ENCODE measurements at regions not wholly inside any gene's neighbourhood (a gene's known extent, or its start where the extent isn't known, plus 50 kb on each side); places are given as distances from the start of the nearest gene placed in this dataset.

DNA sequence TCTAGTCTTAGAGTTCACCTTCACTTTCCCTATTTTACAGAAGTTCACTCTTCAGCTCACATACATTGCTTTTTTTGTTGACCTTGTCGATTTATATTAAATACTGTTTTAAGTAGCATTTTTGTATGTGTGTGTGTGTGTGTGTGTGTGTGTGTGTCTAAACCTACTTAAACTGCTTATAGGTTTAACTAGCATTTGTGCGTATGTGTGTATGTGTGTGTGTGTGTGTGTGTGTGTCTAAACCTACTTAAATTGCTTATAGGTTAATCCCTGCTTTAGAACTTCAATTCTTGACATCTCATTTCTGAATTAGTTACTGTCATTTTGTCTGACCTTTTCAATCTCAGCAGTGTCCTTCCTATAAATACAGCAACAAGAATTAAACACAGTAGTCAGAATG lies 254.8 kb upstream of the EPHA3 start:
- TF ChIP-seq POLR2AphosphoS5 (IDR thresholded peaks at IDR 0.05; ENCODE audit: low read depth, low read length) (no peak), TCF7L2 (IDR thresholded peaks at IDR 0.05; ENCODE audit: low read depth, low read length) (no peak), SIN3A (IDR thresholded peaks at IDR 0.05; ENCODE audit: borderline replicate concordance, insufficient read depth, low read depth, low read length) (no peak)
- TF ChIP-seq, protein P1, sequence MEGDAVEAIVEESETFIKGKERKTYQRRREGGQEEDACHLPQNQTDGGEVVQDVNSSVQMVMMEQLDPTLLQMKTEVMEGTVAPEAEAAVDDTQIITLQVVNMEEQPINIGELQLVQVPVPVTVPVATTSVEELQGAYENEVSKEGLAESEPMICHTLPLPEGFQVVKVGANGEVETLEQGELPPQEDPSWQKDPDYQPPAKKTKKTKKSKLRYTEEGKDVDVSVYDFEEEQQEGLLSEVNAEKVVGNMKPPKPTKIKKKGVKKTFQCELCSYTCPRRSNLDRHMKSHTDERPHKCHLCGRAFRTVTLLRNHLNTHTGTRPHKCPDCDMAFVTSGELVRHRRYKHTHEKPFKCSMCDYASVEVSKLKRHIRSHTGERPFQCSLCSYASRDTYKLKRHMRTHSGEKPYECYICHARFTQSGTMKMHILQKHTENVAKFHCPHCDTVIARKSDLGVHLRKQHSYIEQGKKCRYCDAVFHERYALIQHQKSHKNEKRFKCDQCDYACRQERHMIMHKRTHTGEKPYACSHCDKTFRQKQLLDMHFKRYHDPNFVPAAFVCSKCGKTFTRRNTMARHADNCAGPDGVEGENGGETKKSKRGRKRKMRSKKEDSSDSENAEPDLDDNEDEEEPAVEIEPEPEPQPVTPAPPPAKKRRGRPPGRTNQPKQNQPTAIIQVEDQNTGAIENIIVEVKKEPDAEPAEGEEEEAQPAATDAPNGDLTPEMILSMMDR (IDR thresholded peaks at IDR 0.05), result no peak
- TF ChIP-seq, protein P2, sequence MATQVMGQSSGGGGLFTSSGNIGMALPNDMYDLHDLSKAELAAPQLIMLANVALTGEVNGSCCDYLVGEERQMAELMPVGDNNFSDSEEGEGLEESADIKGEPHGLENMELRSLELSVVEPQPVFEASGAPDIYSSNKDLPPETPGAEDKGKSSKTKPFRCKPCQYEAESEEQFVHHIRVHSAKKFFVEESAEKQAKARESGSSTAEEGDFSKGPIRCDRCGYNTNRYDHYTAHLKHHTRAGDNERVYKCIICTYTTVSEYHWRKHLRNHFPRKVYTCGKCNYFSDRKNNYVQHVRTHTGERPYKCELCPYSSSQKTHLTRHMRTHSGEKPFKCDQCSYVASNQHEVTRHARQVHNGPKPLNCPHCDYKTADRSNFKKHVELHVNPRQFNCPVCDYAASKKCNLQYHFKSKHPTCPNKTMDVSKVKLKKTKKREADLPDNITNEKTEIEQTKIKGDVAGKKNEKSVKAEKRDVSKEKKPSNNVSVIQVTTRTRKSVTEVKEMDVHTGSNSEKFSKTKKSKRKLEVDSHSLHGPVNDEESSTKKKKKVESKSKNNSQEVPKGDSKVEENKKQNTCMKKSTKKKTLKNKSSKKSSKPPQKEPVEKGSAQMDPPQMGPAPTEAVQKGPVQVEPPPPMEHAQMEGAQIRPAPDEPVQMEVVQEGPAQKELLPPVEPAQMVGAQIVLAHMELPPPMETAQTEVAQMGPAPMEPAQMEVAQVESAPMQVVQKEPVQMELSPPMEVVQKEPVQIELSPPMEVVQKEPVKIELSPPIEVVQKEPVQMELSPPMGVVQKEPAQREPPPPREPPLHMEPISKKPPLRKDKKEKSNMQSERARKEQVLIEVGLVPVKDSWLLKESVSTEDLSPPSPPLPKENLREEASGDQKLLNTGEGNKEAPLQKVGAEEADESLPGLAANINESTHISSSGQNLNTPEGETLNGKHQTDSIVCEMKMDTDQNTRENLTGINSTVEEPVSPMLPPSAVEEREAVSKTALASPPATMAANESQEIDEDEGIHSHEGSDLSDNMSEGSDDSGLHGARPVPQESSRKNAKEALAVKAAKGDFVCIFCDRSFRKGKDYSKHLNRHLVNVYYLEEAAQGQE (IDR thresholded peaks at IDR 0.05; ENCODE audit: insufficient read depth in 1 of 2, low read depth in 2 of 2, low read length in 1 of 2), result no peak
- POLR2A ChIA-PET, result no interaction called here
- no peaks in the 10 kb centered on the region for H3K36me3 ChIP-seq (ENCODE audit: control insufficient read depth, insufficient read depth, low read length)
- ATAC-seq, result no peak
- H3K4me3 ChIP-seq (ENCODE audit: low read depth in 2 of 2, low read length in 2 of 2), result no peak overlapping the region
- intact Hi-C loops (cut with micrococcal nuclease; ENCODE audit: unreplicated experiment) (no loop called here), in situ Hi-C loops (cut with HindIII; ENCODE audit: low pct_unique_long_range_greater_than_20kb, low sequenced_read_pairs) (no loop called here)
- no peak overlapping the region for H3K27ac ChIP-seq (ENCODE audit: low read length)
- no peaks in the 10 kb centered on the region for H3K4me1 ChIP-seq (ENCODE audit: control insufficient read depth, insufficient read depth, low read length)
- no peak for DNase-seq (ENCODE audit: low read depth, low spot score)
- CTCF ChIA-PET, result interaction anchor here (0.6 kb wide), 1 partner anchor 328 kb away, joined by 4 read pairs; no protein-coding TSS in a partner anchor
- BruUV-seq (replicated peaks), result no TSS peak
- H3K9me3 ChIP-seq (ENCODE audit: control insufficient read depth, insufficient read depth, low read depth, low read length), result no peaks in the 10 kb centered on the region
- no peaks in the 10 kb centered on the region for H3K27me3 ChIP-seq (ENCODE audit: control insufficient read depth, insufficient read depth, low read length)

DNA sequence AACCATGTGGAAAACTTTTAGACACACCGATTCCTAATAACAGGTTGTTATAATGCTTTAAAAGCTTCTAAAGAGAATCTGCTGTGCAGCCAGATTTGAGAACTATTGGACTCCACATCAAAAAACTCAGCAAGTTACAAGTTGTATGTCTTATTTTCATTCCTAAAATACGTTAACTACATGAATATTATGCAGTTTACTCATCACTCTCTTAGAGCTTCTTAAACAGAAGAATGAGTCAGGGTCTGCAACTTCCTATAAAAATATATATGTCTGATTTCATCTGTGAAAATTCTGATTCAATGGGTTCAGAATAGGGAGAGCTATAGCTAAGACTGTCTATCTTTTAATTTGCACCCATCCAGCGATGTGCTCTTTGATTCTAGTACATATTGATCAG lies 244.2 kb upstream of the EPHA3 start:
- Histone ChIP-seq H3K27me3 (ENCODE audit: control insufficient read depth, insufficient read depth, low read length) (no peaks in the 10 kb centered on the region), H3K27ac (ENCODE audit: low read length) (no peak overlapping the region), H3K4me1 (ENCODE audit: control insufficient read depth, insufficient read depth, low read length) (no peaks in the 10 kb centered on the region), H3K36me3 (ENCODE audit: control insufficient read depth, insufficient read depth, low read length) (no peaks in the 10 kb centered on the region), H3K4me3 (ENCODE audit: low read depth in 2 of 2, low read length in 2 of 2) (no peak overlapping the region), H3K9me3 (ENCODE audit: control insufficient read depth, insufficient read depth, low read depth, low read length) (no peaks in the 10 kb centered on the region)
- TF ChIP-seq TCF7L2 (IDR thresholded peaks at IDR 0.05; ENCODE audit: low read depth, low read length) (no peak), POLR2AphosphoS5 (IDR thresholded peaks at IDR 0.05; ENCODE audit: low read depth, low read length) (no peak), SIN3A (IDR thresholded peaks at IDR 0.05; ENCODE audit: borderline replicate concordance, insufficient read depth, low read depth, low read length) (no peak)
- ChIA-PET POLR2A (interaction anchor here (0.6 kb wide), 1 partner anchor 557 kb away, joined by 5 read pairs; no protein-coding TSS in a partner anchor), CTCF (no interaction called here)
- intact Hi-C loops (cut with micrococcal nuclease; ENCODE audit: unreplicated experiment) (no loop called here), in situ Hi-C loops (cut with HindIII; ENCODE audit: low pct_unique_long_range_greater_than_20kb, low sequenced_read_pairs) (no loop called here)
- no TSS peak for BruUV-seq (replicated peaks)
- no peak for DNase-seq (ENCODE audit: low read depth, low spot score)
- ATAC-seq, result no peak

DNA sequence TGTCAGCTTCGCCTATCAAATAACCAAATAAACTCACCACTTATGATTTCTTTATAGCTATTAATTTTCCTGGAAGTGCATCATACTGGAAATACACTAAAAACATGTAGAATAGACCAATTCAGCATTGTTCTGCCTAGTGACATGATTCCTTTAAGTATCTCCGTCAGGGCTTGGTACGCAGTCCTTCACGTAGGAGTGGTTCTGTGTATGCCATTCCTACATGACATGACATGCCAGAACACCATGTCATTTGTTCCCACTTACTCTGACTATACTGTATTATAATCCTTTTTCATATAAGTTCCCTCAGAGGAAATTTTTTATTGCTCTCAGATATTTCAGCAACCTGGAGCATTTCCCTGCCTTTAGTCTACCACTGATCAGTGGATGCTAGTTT lies 230.7 kb upstream of the EPHA3 start:
- H3K4me1 ChIP-seq (ENCODE audit: control insufficient read depth, insufficient read depth, low read length), result no peaks in the 10 kb centered on the region
- no peaks in the 10 kb centered on the region for H3K27me3 ChIP-seq (ENCODE audit: control insufficient read depth, insufficient read depth, low read length)
- ATAC-seq (no peak), DNase-seq (ENCODE audit: low read depth, low spot score) (no peak)
- BruUV-seq (replicated peaks), result no TSS peak
- intact Hi-C loops (cut with micrococcal nuclease; ENCODE audit: unreplicated experiment) (no loop called here), in situ Hi-C loops (cut with HindIII; ENCODE audit: low pct_unique_long_range_greater_than_20kb, low sequenced_read_pairs) (no loop called here)
- ChIA-PET POLR2A (no interaction called here), CTCF (no interaction called here)
- no peak overlapping the region for H3K27ac ChIP-seq (ENCODE audit: low read length)
- TF ChIP-seq TCF7L2 (IDR thresholded peaks at IDR 0.05; ENCODE audit: low read depth, low read length) (no peak), POLR2AphosphoS5 (IDR thresholded peaks at IDR 0.05; ENCODE audit: low read depth, low read length) (no peak), SIN3A (IDR thresholded peaks at IDR 0.05; ENCODE audit: borderline replicate concordance, insufficient read depth, low read depth, low read length) (no peak)
- TF ChIP-seq, protein P1 (IDR thresholded peaks at IDR 0.05), result no peak
- TF ChIP-seq, protein P2 (IDR thresholded peaks at IDR 0.05; ENCODE audit: insufficient read depth in 1 of 2, low read depth in 2 of 2, low read length in 1 of 2), result no peak
- H3K36me3 ChIP-seq (ENCODE audit: control insufficient read depth, insufficient read depth, low read length), result no peaks in the 10 kb centered on the region
- no peaks in the 10 kb centered on the region for H3K9me3 ChIP-seq (ENCODE audit: control insufficient read depth, insufficient read depth, low read depth, low read length)
- H3K4me3 ChIP-seq (ENCODE audit: low read depth in 2 of 2, low read length in 2 of 2), result no peak overlapping the region

All from Panc1 (cell line).